ENCODE measurements at regions not wholly inside any gene's neighbourhood (a gene's known extent, or its start where the extent isn't known, plus 50 kb on each side); places are given as distances from the start of the nearest gene placed in this dataset.

DNA sequence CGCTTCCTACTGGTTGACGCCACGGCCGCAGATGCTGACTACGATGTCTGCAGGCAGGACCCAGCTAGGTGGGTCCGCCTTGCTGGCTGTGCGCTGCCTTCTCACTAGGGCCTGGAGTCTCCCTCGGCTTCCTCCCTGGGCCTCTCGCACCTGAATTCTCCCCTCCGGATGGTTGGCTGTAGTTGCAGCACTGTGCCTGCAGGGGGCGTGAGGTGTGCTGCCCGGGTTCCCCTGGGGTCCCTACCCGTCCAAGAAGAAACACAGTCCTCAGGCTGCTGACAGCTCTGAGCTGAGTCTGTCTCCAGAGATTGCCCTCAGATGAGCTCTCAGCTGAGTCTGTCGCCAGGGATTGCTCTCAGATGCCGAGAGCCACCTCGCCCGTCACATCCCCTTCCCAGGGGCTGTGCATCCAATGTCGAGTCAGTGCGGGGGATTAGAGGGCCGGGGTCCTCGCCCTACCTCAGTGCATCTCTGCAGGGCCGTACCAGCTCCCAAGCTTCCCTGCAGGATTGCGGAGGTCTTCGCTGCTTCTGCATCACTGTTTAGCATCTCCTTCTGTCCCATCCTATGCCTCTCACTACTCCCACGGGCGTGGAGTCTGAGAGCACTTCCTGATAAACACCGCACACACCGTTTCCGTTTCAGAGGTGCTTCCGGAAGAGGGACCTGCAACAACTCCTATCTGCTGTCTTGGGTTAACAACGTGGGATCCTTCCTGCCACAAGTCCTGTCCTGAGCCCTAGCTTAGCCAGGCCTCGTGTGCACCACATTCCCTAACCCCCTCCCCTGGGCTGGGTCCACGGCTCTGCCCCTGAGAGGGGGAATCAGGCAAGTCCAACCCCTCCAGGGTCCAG, 196.9 kb downstream of the CSNK2A3 start:
- TF ChIP-seq, protein P1, sequence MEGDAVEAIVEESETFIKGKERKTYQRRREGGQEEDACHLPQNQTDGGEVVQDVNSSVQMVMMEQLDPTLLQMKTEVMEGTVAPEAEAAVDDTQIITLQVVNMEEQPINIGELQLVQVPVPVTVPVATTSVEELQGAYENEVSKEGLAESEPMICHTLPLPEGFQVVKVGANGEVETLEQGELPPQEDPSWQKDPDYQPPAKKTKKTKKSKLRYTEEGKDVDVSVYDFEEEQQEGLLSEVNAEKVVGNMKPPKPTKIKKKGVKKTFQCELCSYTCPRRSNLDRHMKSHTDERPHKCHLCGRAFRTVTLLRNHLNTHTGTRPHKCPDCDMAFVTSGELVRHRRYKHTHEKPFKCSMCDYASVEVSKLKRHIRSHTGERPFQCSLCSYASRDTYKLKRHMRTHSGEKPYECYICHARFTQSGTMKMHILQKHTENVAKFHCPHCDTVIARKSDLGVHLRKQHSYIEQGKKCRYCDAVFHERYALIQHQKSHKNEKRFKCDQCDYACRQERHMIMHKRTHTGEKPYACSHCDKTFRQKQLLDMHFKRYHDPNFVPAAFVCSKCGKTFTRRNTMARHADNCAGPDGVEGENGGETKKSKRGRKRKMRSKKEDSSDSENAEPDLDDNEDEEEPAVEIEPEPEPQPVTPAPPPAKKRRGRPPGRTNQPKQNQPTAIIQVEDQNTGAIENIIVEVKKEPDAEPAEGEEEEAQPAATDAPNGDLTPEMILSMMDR (conservative IDR thresholded peaks at IDR 0.05; ENCODE audit: low read length) = peak; percentile 80
- no peak for TF ChIP-seq EZH2phosphoT487 (IDR thresholded peaks at IDR 0.05; ENCODE audit: borderline replicate concordance, low read depth, low read length)

Data from OCI-LY7 (cell line).